Neuronal stem cell (in vitro differentiated cells): ENCODE measurements at regions not wholly inside any gene's neighbourhood (a gene's known extent, or its start where the extent isn't known, plus 50 kb on each side); places are given as distances from the start of the nearest gene placed in this dataset.
"Not testable (repeated sequence)": the region's sequence is repeated elsewhere in the genome, so short reads cannot be mapped to it uniquely, and the experiment has no call there.

Experiments
- DNase-seq: peaks from one replicate; pipeline ENCODE4 v3.0.0-alpha.2; 2013; ENCODE audit warnings: low spot score
- H2AFZ ChIP-seq: one replicate; pipeline ENCODE4 v1.6.1; 2013; ENCODE audit warnings: mild to moderate bottlenecking, low read length, inconsistent platforms
- H2AK5ac ChIP-seq: 2 replicates; pipeline ENCODE4 v1.6.1; 2013; ENCODE audit warnings: low read depth, mild to moderate bottlenecking, inconsistent platforms, low read length, moderate library complexity, mixed read lengths
- H2BK120ac ChIP-seq: 2 replicates; pipeline ENCODE4 v1.6.1; 2013; ENCODE audit warnings: low read depth, mild to moderate bottlenecking, inconsistent platforms, low read length, moderate library complexity, mixed read lengths
- H2BK12ac ChIP-seq: one replicate; pipeline ENCODE4 v1.6.1; 2013; ENCODE audit warnings: low read length, inconsistent platforms
- H2BK15ac ChIP-seq: 2 replicates; pipeline ENCODE4 v1.6.1; 2013; ENCODE audit warnings: mild to moderate bottlenecking, low read length, inconsistent platforms, mixed read lengths
- H2BK5ac ChIP-seq: one replicate; pipeline ENCODE4 v1.6.1; 2013; ENCODE audit warnings: inconsistent platforms, mild to moderate bottlenecking, low read length, moderate library complexity
- H3K14ac ChIP-seq: one replicate; pipeline ENCODE4 v1.6.1; 2013; ENCODE audit warnings: low read length, inconsistent platforms
- H3K18ac ChIP-seq: 2 replicates; pipeline ENCODE4 v1.6.1; 2013; ENCODE audit warnings: low read length, inconsistent platforms
- H3K23ac ChIP-seq: 2 replicates; pipeline ENCODE4 v1.6.1; 2013; ENCODE audit warnings: low read depth, mild to moderate bottlenecking, mixed read lengths, low read length, inconsistent platforms; ENCODE audit not compliant: poor library complexity
- H3K27ac ChIP-seq: replicated peaks from 3 replicates; pipeline ENCODE4 v1.5.1; 2013; ENCODE audit warnings: low read length, inconsistent platforms
- H3K27me3 ChIP-seq, 3 experiments: 2 replicates each; pipeline ENCODE4 v1.6.1; 2013; ENCODE audit warnings: low read length in 3 of 3, mild to moderate bottlenecking in 2 of 3, inconsistent platforms in 1 of 3, low read depth in 1 of 3, mixed read lengths in 1 of 3, moderate library complexity in 1 of 3; ENCODE audit not compliant: control insufficient read depth in 3 of 3, insufficient read depth in 3 of 3
- H3K36me3 ChIP-seq, 2 donors: replicated peaks in 1 of 2; 2 replicates each; pipeline ENCODE4 v1.6.1; 2013; ENCODE audit warnings: low read length in 2 of 2; ENCODE audit not compliant: control insufficient read depth in 2 of 2, insufficient read depth in 2 of 2
- H3K4ac ChIP-seq: 2 replicates; pipeline ENCODE4 v1.6.1; 2013; ENCODE audit warnings: inconsistent platforms, mild to moderate bottlenecking, low read length, moderate library complexity
- H3K4me1 ChIP-seq, 2 donors: 1 replicate in 1 of 2; 2 replicates in 1 of 2; pipeline ENCODE4 v1.6.1; 2013; ENCODE audit warnings: low read length in 2 of 2, low read depth in 1 of 2; ENCODE audit not compliant: control insufficient read depth in 2 of 2, insufficient read depth in 1 of 2
- H3K4me2 ChIP-seq: one replicate; pipeline ENCODE4 v1.6.1; 2013; ENCODE audit warnings: mild to moderate bottlenecking, low read length, inconsistent platforms; ENCODE audit not compliant: insufficient read depth, poor library complexity, severe bottlenecking
- H3K4me3 ChIP-seq, 2 donors: 2 replicates each; pipeline ENCODE4 v1.5.1; 2013; ENCODE audit warnings: low read length in 2 of 2, mild to moderate bottlenecking in 2 of 2, inconsistent platforms in 1 of 2, moderate library complexity in 1 of 2
- H3K79me1 ChIP-seq: one replicate; pipeline ENCODE4 v1.6.1; 2013; ENCODE audit warnings: low read depth, mild to moderate bottlenecking, inconsistent platforms, low read length, moderate library complexity
- H3K9ac ChIP-seq: one replicate; pipeline ENCODE4 v1.6.1; 2013; ENCODE audit warnings: mild to moderate bottlenecking, low read depth, low read length, inconsistent platforms; ENCODE audit not compliant: poor library complexity
- H3K9me3 ChIP-seq, 2 donors: replicated peaks in 1 of 2; 2 replicates each; pipeline versions ENCODE3 to v1.6.1; 2013; ENCODE audit warnings: low read length in 2 of 2, mild to moderate bottlenecking in 2 of 2, inconsistent platforms in 1 of 2, low read depth in 1 of 2, mixed read lengths in 1 of 2, moderate library complexity in 1 of 2; ENCODE audit not compliant: control insufficient read depth in 2 of 2, insufficient read depth in 1 of 2
- H4K8ac ChIP-seq: one replicate; pipeline ENCODE4 v1.6.1; 2013; ENCODE audit warnings: low read depth, mild to moderate bottlenecking, inconsistent platforms, low read length, moderate library complexity
- H4K91ac ChIP-seq: one replicate; pipeline ENCODE4 v1.6.1; 2013; ENCODE audit warnings: low read length, low read depth, mild to moderate bottlenecking, inconsistent platforms; ENCODE audit not compliant: poor library complexity
- WGBS, 2 donors: extraction: QIAGEN DNeasy Blood & Tissue Kit; methylation state at CpG; one replicate each; pipeline ENCODE4 v1.1.7; 2013; ENCODE audit warnings: missing lambda C conversion rate in 2 of 2, mixed read lengths in 1 of 2; ENCODE audit not compliant: insufficient read length in 2 of 2, insufficient replicate concordance in 1 of 2; ENCODE audit errors: extremely low coverage in 2 of 2; 5-methylcytosine and 5-hydroxymethylcytosine counted together

DNA sequence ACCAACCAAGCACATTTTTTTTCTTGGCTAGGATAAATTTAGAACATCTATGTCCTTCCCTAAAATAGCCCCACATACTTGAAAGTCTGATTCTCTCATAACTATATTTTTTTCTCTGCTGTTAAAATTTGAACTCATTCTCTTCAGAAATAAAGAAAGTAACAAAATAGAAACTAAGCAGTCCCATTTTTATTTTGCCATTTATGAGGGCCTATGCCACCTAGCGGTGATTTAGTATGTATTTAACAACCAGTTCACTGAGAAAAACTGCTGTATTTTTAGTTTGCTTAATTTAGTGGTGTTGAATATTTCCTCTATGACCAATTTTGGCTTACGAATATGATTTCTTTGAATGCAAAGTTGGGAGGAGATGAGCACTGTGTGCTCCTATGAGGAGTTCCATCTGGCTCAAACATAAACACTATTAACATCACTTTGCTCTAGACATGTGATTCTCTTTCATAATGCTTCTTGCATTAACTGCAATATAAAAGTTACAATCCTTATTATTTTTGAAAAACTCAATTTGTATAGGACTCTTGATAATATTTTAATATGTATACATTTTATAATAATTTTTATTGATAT, 116.6 kb downstream of the SYT15B start:
- not testable (repeated sequence) for H4K91ac ChIP-seq, H3K14ac ChIP-seq, H2BK12ac ChIP-seq, H2BK120ac ChIP-seq, H2AK5ac ChIP-seq, H3K4me2 ChIP-seq, H3K4me3 ChIP-seq, H3K27me3 ChIP-seq, DNase-seq, H3K36me3 ChIP-seq, H2BK15ac ChIP-seq, H3K27ac ChIP-seq, H3K23ac ChIP-seq, H3K4ac ChIP-seq, H3K18ac ChIP-seq, H3K9me3 ChIP-seq, H4K8ac ChIP-seq, H3K9ac ChIP-seq, H3K4me1 ChIP-seq, H2BK5ac ChIP-seq, H3K79me1 ChIP-seq, H2AFZ ChIP-seq
- no CpG with 5 or more reads among the region's 2 CpGs for WGBS, 2 donors

DNA sequence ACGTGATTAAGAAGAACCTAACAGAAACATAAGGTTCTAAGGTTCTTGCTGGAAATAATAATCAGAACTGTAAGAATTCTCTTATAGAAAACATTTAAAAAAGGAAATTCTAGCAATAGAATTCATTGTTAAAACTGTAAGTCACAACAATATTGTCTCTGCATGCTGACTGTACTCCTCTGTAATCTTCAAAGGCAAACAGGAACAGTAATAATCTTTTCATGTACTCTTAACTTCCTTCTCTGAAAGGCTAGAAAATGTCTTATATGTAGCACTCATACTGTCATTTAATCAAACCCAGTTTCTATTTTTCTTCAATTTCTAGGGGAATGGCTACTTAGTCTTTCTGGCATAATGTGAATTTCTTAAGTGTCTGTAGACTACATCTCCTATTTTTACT, 103.5 kb upstream of the AGAP9 start:
- not testable (repeated sequence) for H2AFZ ChIP-seq, H3K23ac ChIP-seq, H3K4me2 ChIP-seq, H3K4ac ChIP-seq, H3K36me3 ChIP-seq, H2BK5ac ChIP-seq, H3K79me1 ChIP-seq, H3K4me1 ChIP-seq, H2BK120ac ChIP-seq, H3K14ac ChIP-seq, H4K8ac ChIP-seq, H2BK12ac ChIP-seq, DNase-seq, H3K9ac ChIP-seq, H2AK5ac ChIP-seq, H3K4me3 ChIP-seq, H3K18ac ChIP-seq, H2BK15ac ChIP-seq, H3K27me3 ChIP-seq, H3K27ac ChIP-seq, H3K9me3 ChIP-seq, H4K91ac ChIP-seq
- no CpG with 5 or more reads among the region's 1 CpG for WGBS, 2 donors

DNA sequence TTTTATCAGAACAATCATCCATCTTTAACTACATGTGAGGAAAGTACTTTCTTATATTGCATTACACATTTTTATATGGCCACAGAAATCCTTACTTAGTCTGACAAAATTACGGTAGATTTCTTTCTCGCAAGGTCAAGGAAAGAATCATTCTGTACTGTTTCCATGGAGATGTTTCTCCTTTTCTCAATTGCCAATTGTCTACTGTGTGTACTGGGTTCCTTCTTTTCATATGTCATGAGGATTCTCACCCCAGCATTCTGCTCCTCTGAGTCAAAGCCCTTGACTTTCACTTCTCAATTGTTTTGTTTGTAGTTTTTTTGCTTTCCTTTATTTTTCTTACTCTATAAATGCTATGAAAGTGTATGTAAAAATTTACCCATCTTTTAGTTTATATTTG, 99.3 kb upstream of the AGAP9 start:
- H3K9ac ChIP-seq, H3K9me3 ChIP-seq, H3K4ac ChIP-seq, H3K27me3 ChIP-seq, H3K4me3 ChIP-seq, H2BK12ac ChIP-seq, H4K8ac ChIP-seq, H3K79me1 ChIP-seq, H3K14ac ChIP-seq, H3K4me1 ChIP-seq, H2BK5ac ChIP-seq, H3K4me2 ChIP-seq, H3K27ac ChIP-seq, DNase-seq, H2BK15ac ChIP-seq, H4K91ac ChIP-seq, H2AK5ac ChIP-seq, H2BK120ac ChIP-seq, H2AFZ ChIP-seq, H3K23ac ChIP-seq, H3K18ac ChIP-seq, H3K36me3 ChIP-seq: not testable (repeated sequence)
- no CpG with 5 or more reads among the region's 2 CpGs for WGBS, 2 donors

DNA sequence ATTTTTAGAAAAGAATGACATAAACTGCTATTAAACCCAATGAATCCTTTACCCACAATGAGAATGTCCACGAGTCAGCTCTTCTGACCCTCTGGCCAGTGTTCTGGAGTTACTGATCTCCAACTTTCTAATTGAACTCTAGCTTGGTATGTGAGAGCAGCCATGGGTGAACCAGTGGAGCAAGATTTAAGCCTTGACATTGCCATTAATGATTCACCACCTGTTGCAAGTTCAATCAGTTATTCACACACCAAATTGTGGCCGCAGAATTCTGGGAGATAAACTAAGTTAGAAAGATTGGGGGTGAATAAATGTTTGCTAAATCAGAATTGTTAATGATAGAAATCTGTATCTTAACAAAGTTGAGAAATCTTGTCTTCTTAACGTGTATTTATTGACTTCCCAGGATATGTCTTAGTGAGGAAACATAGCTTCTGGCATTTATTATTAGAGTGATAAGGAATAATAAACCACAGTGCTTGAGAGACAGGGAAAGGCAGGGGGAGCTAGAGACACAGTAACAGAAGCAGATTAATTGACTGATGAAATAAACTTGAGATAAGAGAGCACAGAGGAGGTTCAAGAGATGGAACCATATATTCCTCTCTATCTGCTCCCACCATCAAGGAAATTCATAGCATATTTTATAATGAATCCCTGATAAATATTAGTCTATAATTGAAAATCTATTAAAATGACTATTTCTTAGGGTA, 96.0 kb upstream of the AGAP9 start:
- not testable (repeated sequence) for H2AFZ ChIP-seq, H4K91ac ChIP-seq, H2BK12ac ChIP-seq, H3K27me3 ChIP-seq, H4K8ac ChIP-seq, H3K4me2 ChIP-seq, H3K14ac ChIP-seq, H2BK120ac ChIP-seq, H2BK15ac ChIP-seq, H3K9me3 ChIP-seq, H3K36me3 ChIP-seq, H3K4me1 ChIP-seq, H3K4ac ChIP-seq, H3K79me1 ChIP-seq, H3K23ac ChIP-seq, H2BK5ac ChIP-seq, H3K18ac ChIP-seq, H3K27ac ChIP-seq, H2AK5ac ChIP-seq, DNase-seq, H3K9ac ChIP-seq, H3K4me3 ChIP-seq
- no CpG with 5 or more reads among the region's 3 CpGs for WGBS, 2 donors
